HS-5 (cell line): ENCODE measurements at regions not wholly inside any gene's neighbourhood (a gene's known extent, or its start where the extent isn't known, plus 50 kb on each side); places are given as distances from the start of the nearest gene placed in this dataset.
"Not testable (repeated sequence)": the region's sequence is repeated elsewhere in the genome, so short reads cannot be mapped to it uniquely, and the experiment has no call there.

Source experiments
- DNase-seq: peaks from one replicate; pipeline ENCODE4 v3.0.0-alpha.2; 2012; ENCODE audit warnings: low read depth

DNA sequence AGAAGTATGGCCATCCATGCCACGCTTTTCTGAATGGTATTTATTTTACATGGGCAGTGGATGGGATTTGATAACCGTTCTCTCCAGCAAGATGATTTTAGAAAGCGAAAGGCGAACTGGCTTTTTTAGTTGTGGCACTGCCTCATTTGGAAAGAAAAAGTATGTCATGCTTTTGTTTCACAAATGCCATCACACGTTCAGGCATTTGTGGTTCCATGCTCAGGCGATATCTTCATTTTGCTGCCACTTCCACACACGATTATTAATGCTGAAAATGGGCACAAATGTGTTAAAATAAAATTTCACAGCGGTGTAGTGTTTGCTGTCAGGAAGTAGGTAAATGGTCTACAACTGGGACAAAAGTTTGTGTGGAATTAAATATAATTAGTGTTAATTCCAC lies 328.1 kb downstream of the BCL2L11 start:
- DNase-seq: not testable (repeated sequence)

DNA sequence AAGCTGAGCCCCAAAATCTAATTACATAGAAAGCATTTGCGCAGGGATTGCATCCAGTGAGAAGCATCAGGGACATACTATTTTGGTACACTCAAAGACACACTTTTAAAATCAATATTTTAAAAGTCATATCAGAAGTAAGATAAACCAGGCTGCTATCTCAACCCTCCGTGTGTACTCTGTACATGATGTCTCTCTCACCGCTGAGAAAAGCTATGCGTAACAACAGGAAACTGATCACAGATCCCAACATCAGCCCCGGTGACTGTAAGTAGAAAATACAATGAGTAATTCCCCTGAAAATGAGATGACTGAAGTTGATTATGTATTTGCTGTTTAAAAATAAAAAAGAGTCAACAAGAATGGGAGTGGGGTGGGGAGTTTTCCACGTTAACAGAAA lies 329.8 kb downstream of the BCL2L11 start:
- not testable (repeated sequence) for DNase-seq

DNA sequence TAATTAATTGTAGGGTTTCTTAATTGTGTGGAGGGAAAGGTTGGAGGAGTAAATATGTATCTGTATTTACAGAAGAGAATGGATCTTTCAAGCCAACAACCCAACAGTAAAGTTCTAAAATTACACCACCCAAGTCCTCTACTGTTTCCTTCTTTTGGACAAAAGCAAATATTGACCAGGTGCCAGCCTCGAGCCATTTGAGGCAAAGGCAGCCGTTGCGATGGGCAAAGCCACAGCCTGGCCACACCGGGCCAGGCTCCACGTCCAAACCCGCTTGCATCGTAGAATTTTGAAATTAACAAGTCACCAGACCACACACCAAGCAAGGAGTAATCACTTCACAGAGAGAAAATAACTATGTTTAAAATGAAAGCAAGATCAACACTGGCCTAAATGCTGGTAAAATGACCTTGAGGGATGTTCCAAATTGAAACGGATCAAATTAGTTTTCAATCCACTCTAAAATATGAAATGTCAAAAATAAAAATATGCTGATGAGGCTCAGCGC lies 331.0 kb downstream of the BCL2L11 start:
- DNase-seq: not testable (repeated sequence)

DNA sequence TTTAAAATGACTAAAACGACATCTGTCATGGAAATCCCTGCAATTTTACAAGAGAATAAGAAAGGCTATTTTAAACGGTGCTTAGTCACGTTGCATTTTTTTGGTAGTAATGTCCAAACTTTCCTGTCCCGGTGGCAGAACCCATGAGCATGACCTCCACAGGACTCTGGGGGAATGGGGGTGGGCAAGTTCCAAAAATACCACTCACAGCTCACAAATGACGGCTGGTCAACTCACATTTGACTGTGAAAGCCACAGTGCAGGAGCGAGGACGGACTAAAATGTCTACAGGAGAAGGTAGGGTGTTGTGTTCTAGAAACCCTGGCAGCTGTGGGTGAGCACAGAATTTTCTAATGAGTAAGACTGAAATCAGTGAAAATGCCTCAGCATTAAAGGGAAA lies 331.5 kb downstream of the BCL2L11 start:
- not testable (repeated sequence) for DNase-seq

DNA sequence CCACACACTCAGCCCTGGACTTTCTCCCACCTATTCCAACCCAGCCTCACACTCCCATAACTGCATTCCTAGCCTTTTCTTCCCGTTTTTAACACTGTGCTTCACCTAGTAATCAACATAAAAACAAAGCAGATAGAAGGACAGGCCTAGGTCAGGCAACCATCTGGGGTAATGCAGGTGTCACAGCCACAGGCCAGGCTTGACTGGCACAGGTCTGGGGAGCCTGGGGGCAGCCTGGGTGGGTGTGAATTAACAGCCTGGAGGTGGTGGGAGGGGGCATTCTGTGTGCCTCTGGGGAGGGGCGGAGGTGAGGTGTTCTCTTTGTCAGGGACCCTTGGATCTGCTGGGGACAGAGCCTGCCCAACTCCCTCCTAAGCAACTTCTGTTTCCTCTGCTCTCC lies 332.6 kb downstream of the BCL2L11 start:
- not testable (repeated sequence) for DNase-seq

DNA sequence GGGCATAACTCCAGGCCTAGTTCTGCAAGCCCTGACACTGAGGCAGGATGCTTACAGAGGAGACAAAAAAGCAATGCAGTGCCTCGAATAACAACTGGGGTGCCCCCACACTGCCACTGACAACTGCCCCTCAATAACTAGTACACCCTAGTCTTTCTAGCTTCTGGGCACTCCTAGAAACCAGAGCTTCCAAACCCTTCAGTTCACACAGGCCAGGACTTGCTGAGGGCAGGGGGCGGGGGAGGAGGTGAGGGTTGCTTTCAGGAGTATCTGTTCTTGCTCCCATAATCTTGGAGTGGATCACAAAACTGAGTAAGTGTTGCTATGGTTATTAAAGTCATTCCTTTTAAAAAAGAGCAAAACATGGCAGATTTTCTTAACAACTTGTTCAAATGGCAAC lies 333.1 kb downstream of the BCL2L11 start:
- not testable (repeated sequence) for DNase-seq

DNA sequence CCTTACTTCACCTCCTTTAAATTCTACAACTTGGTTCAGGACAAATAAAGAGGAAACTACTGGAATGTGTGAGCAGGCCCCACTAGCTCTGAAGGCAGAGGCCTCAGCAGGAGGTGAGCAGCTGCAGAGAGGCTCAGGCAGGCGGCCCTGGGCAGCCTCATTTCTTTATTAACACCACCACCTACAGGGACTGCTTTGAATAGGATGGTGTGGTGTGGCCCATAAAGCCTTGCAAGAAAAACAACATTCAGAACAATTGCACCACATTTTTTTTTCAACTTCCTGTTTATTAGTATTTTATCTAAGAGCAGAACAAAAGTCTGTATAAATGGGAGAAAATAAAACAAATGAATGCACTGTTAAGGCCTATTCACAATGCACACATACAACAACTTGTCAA lies 333.7 kb downstream of the BCL2L11 start:
- not testable (repeated sequence) for DNase-seq

DNA sequence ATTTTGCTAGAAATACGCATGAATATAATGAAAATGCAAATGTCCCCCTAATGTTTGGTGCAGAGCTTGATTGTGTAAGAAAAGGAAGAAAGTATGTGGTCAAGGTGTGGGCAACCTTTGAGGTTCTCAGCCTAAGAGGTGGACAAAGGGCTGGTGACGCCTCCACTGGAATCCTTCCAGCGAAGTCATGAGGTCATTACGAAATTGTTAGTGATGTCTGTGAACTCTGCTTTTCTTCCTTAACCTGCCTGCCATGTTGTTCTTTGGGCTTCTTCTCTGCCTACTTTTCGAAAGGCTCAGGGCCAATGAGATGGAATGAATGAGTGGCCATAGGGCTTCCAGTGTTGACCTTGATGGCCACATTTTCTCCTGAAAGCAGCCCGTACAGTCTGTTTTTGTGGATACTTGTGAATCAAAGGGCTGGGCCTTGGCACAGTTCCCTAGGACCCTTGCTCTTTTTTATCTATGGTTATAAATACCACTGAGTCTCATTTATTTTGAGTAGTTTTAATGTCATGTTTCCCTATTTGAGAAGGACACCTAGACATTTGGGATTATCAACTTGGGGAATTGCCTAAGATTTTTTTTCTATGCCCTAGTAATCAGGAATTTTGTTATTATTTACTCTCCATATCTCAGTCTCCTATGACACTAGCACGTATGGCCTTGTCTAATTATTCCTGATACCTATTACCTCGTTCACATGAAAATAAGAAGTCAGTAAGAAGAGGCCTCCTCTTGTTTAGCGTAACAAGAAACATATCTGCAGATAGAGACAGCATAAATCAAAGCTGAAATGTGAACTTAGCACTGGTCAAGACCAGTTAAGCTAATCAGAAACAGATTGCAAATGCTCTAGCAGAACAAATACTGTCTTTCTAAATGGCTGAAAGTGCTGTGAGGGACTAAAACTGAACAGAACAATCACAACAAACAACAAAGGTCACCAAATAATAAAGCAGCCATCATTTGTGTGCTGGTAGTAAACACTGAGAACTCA lies 334.6 kb downstream of the BCL2L11 start:
- DNase-seq: not testable (repeated sequence)

DNA sequence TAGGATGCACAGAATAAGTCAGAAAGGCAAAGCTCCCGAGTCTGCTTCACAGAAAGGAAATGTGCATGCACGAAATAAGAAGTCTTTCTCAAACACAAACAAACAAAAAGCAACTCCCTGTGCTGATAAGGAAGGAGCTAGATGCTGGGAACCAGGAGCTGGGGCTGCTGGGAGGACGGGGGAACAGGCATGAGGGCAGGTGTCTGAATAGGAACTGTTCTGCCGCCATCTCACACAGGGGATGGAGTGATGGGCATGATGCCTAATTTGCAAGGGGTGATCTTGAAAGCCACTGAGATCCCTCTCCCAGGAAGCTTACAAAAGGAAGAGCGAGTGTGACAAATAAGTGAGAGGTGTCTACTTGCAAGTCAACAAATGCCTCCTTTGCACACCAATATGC lies 336.5 kb downstream of the BCL2L11 start:
- not testable (repeated sequence) for DNase-seq

DNA sequence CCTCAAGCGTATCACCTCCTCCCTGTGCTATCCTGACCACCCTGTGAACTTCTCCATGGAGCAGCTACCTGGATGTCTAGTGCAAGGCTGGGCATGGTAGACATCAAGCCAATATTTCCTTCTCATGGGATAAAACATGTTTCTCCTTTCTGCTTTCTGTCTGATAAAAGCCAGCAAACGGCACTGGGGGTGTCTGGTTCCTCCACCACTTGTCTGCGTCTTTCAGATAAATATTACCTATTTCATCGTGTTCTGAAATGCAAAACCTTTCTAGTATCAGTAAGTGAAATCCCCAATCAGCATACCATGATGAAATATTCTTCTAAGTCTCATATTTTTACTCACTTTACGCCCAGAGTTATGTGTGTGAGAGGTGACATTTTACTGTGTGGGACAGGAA lies 340.2 kb downstream of the BCL2L11 start:
- not testable (repeated sequence) for DNase-seq

DNA sequence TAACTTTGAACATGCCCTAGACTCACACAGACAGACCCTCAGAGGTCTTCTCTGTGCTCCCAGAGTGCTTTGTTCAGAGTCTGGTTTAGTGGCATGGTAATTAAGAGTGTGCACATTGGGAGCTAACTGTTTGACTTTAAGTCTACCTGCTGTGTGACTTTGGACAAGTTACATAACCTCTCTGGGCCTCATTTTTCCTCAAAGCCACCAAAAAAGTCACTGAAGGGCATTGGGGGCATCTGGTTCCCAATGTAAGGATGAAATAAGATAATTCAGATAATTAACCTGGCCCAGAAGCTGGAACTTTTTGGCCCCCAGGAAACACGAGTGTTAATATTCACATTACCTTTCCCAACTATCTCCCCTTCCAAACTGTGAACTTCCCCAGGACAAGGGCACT lies 341.1 kb downstream of the BCL2L11 start:
- DNase-seq: not testable (repeated sequence)

DNA sequence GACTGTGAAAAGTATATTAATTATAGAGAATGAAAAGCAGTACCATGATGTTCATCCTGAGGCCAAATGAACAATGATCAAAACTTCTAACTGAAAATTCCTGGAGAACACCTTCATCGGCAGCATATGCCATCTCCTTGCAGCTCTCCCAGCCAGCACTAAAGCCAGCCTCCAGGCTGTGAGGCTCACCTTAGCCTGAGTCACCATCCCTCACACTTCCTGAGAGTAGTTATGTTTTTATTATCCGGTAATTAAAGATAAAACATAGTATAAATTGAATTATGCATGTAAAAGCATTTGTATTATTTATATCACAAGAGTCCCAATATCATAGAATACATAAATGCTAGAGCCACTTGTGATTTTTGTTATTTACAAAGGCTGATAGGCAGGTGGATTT lies 341.9 kb downstream of the BCL2L11 start:
- DNase-seq: not testable (repeated sequence)

DNA sequence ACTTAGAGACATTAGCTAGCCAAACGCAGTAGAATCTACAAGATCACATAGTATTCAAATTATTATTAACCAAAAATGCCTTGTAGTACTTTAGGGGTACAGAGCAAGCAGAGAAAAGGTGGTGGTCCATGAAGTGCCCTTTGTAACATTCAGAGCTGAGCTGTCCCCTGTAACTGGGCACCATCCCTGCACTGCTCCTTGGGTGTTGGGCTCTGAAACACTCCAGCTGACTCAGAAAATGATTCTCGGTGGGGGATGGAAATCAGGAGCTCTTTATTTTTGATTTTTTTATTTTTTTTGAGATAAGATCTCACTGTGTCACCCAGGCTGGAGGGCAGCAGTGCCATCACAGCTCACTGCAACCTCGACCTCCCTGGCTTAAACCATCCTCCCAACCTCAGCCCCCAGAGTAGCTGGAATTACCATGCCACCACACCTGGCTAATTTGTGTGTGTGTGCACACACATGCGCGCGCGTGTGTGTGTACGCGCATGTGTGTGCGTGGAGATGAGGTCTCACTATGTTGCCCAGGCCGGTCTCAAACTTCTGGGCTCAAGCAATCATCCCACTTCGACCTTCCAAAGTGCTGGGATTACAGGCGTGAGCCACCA lies 342.6 kb downstream of the BCL2L11 start:
- not testable (repeated sequence) for DNase-seq

DNA sequence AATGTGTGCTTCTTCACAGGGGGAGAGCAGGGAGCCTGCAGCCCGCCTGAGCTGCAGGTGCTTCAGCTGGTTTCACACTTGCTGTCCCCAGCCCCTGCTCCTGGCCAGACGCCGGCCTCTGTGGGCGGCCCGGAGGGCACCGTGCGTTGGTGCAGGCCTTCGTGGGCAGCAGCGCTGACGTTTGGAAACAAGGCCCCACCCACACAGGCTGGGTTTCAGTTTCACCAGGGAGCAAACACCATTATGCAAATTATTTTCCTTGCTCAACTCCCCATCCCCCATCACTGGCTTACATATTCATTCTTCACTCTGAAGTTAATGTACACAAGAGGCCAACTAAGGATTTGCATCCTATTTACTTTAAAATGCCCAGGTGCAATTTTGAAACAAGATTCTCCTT lies 343.2 kb downstream of the BCL2L11 start:
- DNase-seq: not testable (repeated sequence)

DNA sequence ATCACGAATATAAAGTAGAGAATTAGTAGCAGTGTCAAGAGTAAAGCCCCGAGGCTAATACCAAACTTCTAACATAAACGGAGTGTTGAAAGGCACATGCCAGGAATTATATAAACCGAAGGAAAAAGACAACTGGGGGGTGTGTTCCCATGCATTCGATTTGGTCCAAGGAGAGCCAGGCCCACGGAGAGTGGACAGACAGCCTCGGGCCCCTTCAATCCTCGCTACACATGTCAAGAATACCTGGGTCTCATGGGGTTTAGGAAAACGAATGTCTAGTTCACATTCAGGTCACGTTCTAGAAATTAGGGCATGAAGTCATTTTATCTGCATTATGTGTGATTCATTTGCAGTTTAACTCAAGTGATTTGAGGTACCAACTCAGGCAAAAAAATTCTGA lies 343.7 kb downstream of the BCL2L11 start:
- DNase-seq: not testable (repeated sequence)

DNA sequence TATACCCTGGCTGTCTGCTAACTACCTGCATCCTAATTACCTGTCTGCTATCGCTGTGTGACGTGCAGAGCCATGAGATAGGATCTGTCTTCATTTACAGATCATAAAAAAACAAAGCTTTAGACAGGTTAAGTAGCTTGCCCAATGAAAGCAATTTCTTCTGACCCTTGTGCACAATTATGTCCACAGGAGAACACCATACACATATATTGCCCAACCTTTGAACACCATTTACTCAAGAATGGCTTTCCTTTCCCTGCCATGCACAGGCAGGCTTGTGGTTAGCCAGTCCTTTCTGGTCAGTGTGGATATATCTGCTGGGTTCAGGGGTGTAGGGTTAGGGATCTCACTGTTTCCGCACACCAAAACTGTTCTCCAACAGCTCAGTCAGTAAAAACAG lies 344.8 kb downstream of the BCL2L11 start:
- DNase-seq: not testable (repeated sequence)

DNA sequence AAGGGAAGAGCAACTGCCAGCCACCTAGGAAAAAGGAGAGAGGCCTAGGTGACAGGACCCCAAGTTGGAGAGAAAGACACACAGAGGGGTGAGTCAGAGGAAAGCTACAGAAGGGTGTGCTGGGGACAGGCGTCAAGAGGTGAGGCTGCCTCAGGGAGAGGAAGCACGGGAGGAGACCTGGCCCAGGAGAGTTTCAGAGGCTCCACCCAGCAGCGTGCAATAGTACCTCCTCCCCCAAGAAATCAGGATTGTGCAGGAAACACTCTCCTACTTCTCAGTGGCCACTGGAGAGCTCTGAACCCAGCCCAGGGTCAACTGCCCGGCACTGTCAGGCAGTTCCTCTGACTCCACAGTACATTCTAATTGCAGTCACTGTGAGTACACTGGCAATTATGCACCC lies 346.0 kb downstream of the BCL2L11 start:
- DNase-seq: not testable (repeated sequence)

DNA sequence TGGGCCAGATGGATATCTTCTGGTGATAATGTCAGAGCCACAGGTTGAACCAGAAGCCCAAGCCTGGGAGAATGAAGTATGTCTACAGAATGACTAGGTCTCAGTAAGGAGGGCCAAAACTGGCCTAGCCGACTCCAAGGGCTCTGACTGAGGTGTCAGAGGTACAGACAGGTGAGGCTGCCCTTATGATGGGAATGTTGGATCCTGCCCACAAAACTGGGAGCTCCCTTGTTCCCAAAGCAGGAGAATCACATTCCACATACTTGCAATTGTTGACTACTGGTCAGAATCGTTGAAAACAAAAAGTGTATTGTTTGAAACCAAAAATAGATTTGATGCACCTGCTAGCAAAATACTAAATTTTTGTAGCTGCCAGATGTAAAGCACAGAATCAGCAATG lies 350.2 kb downstream of the BCL2L11 start:
- not testable (repeated sequence) for DNase-seq

DNA sequence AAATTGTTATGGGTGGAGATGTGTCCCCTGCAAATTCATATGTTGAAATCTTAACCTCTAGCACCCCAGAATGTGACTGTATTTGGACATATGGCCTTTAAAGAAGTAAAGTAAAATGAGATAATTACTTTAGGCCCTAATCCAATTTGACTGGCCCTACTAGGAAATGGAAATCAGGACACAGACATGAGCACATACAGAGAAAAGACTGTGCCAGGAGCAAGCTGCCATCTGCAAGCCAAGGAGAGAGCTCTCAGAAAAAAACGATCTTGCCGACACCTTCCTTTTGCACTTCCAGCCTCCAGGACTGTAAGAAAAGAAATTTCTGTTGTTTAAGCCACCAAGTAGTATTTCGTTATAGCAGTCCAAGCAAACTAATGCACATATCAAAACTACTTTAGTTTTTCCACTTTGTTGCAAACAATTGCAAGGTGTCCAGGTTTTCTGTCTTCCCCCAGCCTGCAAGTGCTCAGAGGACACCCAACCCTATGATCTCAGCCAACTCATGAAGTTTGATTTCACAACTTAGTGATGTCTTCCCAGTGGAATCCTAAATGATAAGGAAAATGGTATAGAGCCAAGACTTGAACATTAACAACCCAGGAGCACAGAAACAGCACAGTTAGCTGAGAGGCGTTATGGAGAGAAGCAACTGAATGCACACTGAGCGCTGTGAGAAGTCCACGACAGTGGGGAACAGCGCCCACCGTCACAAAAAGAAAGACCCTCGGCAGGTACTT lies 351.2 kb downstream of the BCL2L11 start:
- not testable (repeated sequence) for DNase-seq

DNA sequence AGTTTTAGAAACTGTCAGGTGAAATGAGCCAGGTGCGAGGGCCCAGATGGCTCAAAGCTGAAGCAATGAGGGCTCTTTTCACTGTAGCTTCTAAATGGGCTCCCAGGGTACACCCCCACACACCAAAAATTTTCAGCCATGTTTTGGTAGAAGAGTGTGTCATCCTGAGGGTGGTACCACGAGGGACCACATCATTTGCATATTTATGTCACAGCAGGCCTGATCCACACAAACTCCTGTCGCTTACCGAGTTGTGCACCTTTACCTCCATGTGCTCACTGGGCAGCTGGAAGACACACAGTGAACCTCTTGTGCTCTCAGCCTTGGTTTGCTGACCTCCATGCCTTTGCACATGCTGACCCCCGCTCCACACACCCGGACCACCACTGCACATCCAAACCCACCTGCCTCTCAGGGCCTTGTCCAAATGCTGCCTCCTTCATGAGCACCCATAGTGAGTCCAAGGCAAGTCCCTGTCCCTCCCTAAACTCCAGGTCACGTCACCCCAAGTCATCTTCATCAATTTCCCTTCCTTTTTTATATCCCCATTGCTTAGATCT lies 352.2 kb downstream of the BCL2L11 start:
- DNase-seq: not testable (repeated sequence)

DNA sequence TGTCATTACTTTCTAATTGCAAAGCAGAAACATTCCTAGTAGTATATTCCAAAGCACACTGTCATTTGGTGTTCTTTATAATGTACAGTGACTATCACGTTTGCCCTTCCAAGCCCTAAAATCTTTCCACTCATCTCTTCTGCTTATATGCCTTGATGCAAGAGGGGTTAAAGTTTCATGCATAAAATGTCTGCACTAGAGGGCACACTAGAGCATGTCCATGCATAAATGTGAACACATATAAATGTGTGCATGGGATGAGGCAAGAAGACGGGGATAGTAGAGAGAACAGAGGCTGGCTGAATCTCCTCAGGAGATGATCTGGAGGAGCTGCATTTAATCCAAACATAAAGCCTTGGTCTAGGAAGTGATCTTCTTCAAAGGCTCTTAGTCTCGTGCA lies 352.8 kb downstream of the BCL2L11 start:
- DNase-seq: not testable (repeated sequence)

DNA sequence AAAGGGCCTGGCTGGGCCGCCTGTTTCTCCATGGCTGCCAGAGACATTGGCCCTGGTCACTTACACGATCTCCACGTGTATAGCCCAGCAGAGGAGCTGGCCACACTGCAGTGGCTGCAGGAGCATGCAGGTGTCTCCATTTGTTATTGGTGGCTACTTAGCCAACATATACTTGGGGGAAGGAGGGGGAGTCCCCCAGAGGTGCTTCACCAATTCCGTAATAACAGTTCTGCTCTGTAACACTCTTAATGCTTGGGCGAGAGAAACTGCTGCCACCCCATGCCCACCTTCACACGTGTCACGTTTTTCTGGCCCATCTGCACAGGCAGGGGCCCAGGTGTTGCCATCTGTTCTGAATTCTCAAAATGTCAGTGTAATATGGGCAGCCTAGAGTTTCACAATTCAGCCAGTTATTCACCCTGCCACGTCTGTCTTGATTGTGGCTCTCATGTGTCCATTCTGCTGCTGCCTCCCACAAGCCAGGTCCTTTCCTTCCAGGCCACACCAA lies 353.5 kb downstream of the BCL2L11 start:
- not testable (repeated sequence) for DNase-seq
